Keratinocyte (primary cell): ENCODE measurements at regions not wholly inside any gene's neighbourhood (a gene's known extent, or its start where the extent isn't known, plus 50 kb on each side); places are given as distances from the start of the nearest gene placed in this dataset.

Source experiments
- DNase-seq: peaks from one replicate; pipeline ENCODE4 v3.0.0-alpha.2; 2011; ENCODE audit warnings: low read depth, missing footprints, low spot score
- FAIRE-seq: peaks from 2 replicates; lab custom pipeline; 2011; peaks lifted over from hg19 to GRCh38; lab: Jason Lieb, UNC
- H2AFZ ChIP-seq: 2 replicates; pipeline ENCODE4 v1.6.0; 2012; ENCODE audit warnings: low read length, control low read depth, inconsistent platforms; ENCODE audit not compliant: control insufficient read depth
- H3K27ac ChIP-seq: 2 replicates; pipeline ENCODE4 v1.5.1; 2011; ENCODE audit warnings: low read length; ENCODE audit not compliant: control insufficient read depth, insufficient read depth
- H3K27me3 ChIP-seq: 3 replicates; pipeline ENCODE4 v1.6.0; 2011; ENCODE audit warnings: low read length; ENCODE audit not compliant: control insufficient read depth, insufficient read depth; ENCODE audit errors: extremely low read depth
- H3K36me3 ChIP-seq, 2 experiments: 2 replicates in 1 of 2; 3 replicates in 1 of 2; pipeline ENCODE4 v1.5.1; 2011; ENCODE audit warnings: low read length in 2 of 2, mild to moderate bottlenecking in 1 of 2; ENCODE audit not compliant: control insufficient read depth in 2 of 2, insufficient read depth in 2 of 2; ENCODE audit errors: extremely low read depth in 1 of 2
- H3K4me1 ChIP-seq: 3 replicates; pipeline ENCODE4 v1.5.1; 2011; ENCODE audit warnings: low read length; ENCODE audit not compliant: control insufficient read depth, insufficient read depth; ENCODE audit errors: extremely low read depth
- H3K4me2 ChIP-seq: 3 replicates; pipeline ENCODE4 v1.6.0; 2011; ENCODE audit warnings: low read depth, low read length; ENCODE audit not compliant: control insufficient read depth, insufficient read depth; ENCODE audit errors: extremely low read depth
- H3K4me3 ChIP-seq, 3 experiments: fragments of 200-600 bp in 1 of 3; sonication (generic) in 1 of 3; 2 replicates in 2 of 3; 3 replicates in 1 of 3; pipeline ENCODE4 v1.5.1; 2011 to 2016; ENCODE audit warnings: low read length in 3 of 3, mild to moderate bottlenecking in 3 of 3, control low read depth in 2 of 3, inconsistent platforms in 1 of 3, low read depth in 1 of 3, mixed read lengths in 1 of 3, mixed run types in 1 of 3, moderate library complexity in 1 of 3; ENCODE audit not compliant: control insufficient read depth in 2 of 3, insufficient read depth in 2 of 3; ENCODE audit errors: extremely low read depth in 1 of 3
- H3K79me2 ChIP-seq: 2 replicates; pipeline ENCODE4 v1.6.0; 2012; ENCODE audit warnings: low read length; ENCODE audit not compliant: control insufficient read depth, insufficient read depth
- H3K9ac ChIP-seq: 3 replicates; pipeline ENCODE4 v1.6.0; 2011; ENCODE audit warnings: low read length; ENCODE audit not compliant: control insufficient read depth, insufficient read depth; ENCODE audit errors: extremely low read depth
- H3K9me1 ChIP-seq: 3 replicates; pipeline ENCODE4 v1.6.0; 2011; ENCODE audit warnings: low read length; ENCODE audit not compliant: control insufficient read depth, insufficient read depth; ENCODE audit errors: extremely low read depth
- H3K9me3 ChIP-seq: 2 replicates; pipeline ENCODE4 v1.5.1; 2012; ENCODE audit warnings: low read depth, low read length; ENCODE audit not compliant: control insufficient read depth
- H4K20me1 ChIP-seq: 3 replicates; pipeline ENCODE4 v1.6.0; 2011; ENCODE audit warnings: low read length; ENCODE audit not compliant: control insufficient read depth, insufficient read depth; ENCODE audit errors: extremely low read depth
- EZH2 ChIP-seq: IDR thresholded peaks from one replicate; pipeline ENCODE4 v1.6.1; 2012; ENCODE audit warnings: inconsistent platforms, mild to moderate bottlenecking, low read length, moderate library complexity
- dilution Hi-C: fragments of 300-500 bp; cut with MboI; formaldehyde crosslinking; loops from one replicate; pipeline ENCODE4 v1.7.0; 2020; ENCODE audit warnings: low sequenced_read_pairs; ENCODE audit not compliant: extremely low pct_ligation_motif_present
- TF ChIP-seq, protein P1 (sequence below), 3 experiments: IDR thresholded peaks in 1 of 3; conservative IDR thresholded peaks in 1 of 3; optimal IDR thresholded peaks in 1 of 3; 2 replicates in 2 of 3; 3 replicates in 1 of 3; pipeline versions ENCODE3 to v1.5.1; 2011; ENCODE audit warnings: low read length in 3 of 3, mild to moderate bottlenecking in 3 of 3, moderate library complexity in 2 of 3, control low read depth in 1 of 3, inconsistent platforms in 1 of 3; ENCODE audit not compliant: insufficient read depth in 2 of 3; ENCODE audit errors: extremely low read depth in 1 of 3

DNA sequence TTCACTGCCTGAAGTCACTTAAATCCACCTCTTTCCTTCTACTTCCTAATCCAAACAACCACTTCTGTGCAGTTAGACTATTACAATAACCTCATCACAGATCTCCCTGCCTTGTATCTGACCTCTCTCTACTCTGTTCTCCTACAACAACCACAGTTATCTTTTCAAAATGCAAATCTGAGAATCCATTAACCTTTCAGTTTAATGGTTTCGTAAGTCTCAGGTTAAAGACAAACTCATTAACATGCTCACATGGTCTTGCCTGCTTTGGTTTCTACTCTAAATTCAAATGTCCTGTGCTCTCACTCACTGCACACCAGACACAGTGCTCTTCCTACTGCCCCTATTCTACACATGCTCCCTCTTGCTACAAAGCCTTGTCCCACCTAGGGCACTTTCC, 406.5 kb upstream of the THBS1 start:
- FAIRE-seq (peak; percentile 32), DNase-seq (no peak)
- Histone ChIP-seq H3K36me3 (no peaks in the 10 kb centered on the region), H3K27ac (no peak overlapping the region), H3K4me2 (no peak overlapping the region), H3K79me2 (no peaks in the 10 kb centered on the region), H4K20me1 (no peaks in the 10 kb centered on the region), H3K4me3 (no peak overlapping the region), H3K27me3 (no peaks in the 10 kb centered on the region), H3K9me3 (no peaks in the 10 kb centered on the region), H3K4me1 (peaks cover 48% of the 10 kb centered on the region), H3K9me1 (no peaks in the 10 kb centered on the region), H2AFZ (no peak overlapping the region), H3K9ac (no peak overlapping the region)
- dilution Hi-C loops = no loop called here
- TF ChIP-seq, protein P1, sequence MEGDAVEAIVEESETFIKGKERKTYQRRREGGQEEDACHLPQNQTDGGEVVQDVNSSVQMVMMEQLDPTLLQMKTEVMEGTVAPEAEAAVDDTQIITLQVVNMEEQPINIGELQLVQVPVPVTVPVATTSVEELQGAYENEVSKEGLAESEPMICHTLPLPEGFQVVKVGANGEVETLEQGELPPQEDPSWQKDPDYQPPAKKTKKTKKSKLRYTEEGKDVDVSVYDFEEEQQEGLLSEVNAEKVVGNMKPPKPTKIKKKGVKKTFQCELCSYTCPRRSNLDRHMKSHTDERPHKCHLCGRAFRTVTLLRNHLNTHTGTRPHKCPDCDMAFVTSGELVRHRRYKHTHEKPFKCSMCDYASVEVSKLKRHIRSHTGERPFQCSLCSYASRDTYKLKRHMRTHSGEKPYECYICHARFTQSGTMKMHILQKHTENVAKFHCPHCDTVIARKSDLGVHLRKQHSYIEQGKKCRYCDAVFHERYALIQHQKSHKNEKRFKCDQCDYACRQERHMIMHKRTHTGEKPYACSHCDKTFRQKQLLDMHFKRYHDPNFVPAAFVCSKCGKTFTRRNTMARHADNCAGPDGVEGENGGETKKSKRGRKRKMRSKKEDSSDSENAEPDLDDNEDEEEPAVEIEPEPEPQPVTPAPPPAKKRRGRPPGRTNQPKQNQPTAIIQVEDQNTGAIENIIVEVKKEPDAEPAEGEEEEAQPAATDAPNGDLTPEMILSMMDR (optimal IDR thresholded peaks at IDR 0.05 in 1 of 3, IDR thresholded peaks at IDR 0.05 in 1 of 3, conservative IDR thresholded peaks at IDR 0.05 in 1 of 3; ENCODE audit: extremely low read depth in 1 of 3, insufficient read depth in 2 of 3, low read length in 3 of 3) = no peak
- TF ChIP-seq EZH2 = no peak

DNA sequence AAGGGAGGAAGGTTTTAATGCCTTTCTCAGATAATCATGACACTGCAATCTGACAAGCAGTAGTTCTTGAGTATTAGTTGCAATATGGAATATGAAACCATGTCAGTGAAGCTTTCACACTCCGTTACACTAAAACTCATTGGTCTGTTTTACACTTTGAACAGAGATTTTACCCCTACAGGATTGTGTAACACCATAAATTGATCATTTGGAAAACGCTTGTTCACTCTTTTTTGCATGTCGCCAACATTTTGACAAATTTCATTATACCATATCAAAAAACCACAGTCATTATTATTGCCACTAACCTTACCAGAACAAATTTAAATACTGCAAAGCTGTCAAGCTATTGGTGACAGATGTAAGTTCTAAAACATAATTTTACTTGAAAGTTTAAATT, 404.8 kb upstream of the THBS1 start:
- peak; percentile 20 for FAIRE-seq
- Histone ChIP-seq H3K4me2 (no peak overlapping the region), H3K27me3 (no peaks in the 10 kb centered on the region), H3K9ac (no peak overlapping the region), H3K9me3 (no peaks in the 10 kb centered on the region), H3K36me3 (no peaks in the 10 kb centered on the region), H3K9me1 (no peaks in the 10 kb centered on the region), H4K20me1 (no peaks in the 10 kb centered on the region), H3K79me2 (no peaks in the 10 kb centered on the region), H3K27ac (peak overlapping the region; percentile 93), H3K4me3 (no peak overlapping the region), H2AFZ (no peak overlapping the region), H3K4me1 (peaks cover 54% of the 10 kb centered on the region)
- no peak for DNase-seq
- TF ChIP-seq, protein P1 (optimal IDR thresholded peaks at IDR 0.05 in 1 of 3, IDR thresholded peaks at IDR 0.05 in 1 of 3, conservative IDR thresholded peaks at IDR 0.05 in 1 of 3; ENCODE audit: extremely low read depth in 1 of 3, insufficient read depth in 2 of 3, low read length in 3 of 3) = no peak
- no peak for TF ChIP-seq EZH2
- dilution Hi-C loops = no loop called here
